AG10803 (cell line): ENCODE measurements at regions not wholly inside any gene's neighbourhood (a gene's known extent, or its start where the extent isn't known, plus 50 kb on each side); places are given as distances from the start of the nearest gene placed in this dataset.

Experiments
- DNase-seq: peaks from one replicate; pipeline ENCODE4 v3.0.0; 2010; ENCODE audit warnings: low read depth
- H3K4me3 ChIP-seq: 2 replicates; pipeline ENCODE4 v1.5.1; 2011; ENCODE audit warnings: mild to moderate bottlenecking, low read length, control low read depth
- CTCF ChIP-seq: conservative IDR thresholded peaks from 2 replicates; pipeline ENCODE4 v1.5.1; 2011; ENCODE audit warnings: mild to moderate bottlenecking, low read length, control low read depth, inconsistent platforms

- H3K4me3 ChIP-seq, result no peak overlapping the region
- DNase-seq, result no peak
- TF ChIP-seq CTCF, result no peak
These were observed 50.3 kb upstream of the CLDN10 start for GRCh38 chr13:95502216-95502615.
